ENCODE measurements at regions not wholly inside any gene's neighbourhood (a gene's known extent, or its start where the extent isn't known, plus 50 kb on each side); places are given as distances from the start of the nearest gene placed in this dataset.

GRCh38 chr15:38896647-38897046 lies 332.0 kb upstream of the RASGRP1 start:
- TF ChIP-seq CTCF (IDR thresholded peaks at IDR 0.05; ENCODE audit: low read length) (no peak), EZH2 (IDR thresholded peaks at IDR 0.05; ENCODE audit: borderline replicate concordance, low read length) (no peak)
